ENCODE measurements at regions not wholly inside any gene's neighbourhood (a gene's known extent, or its start where the extent isn't known, plus 50 kb on each side); places are given as distances from the start of the nearest gene placed in this dataset.

DNA sequence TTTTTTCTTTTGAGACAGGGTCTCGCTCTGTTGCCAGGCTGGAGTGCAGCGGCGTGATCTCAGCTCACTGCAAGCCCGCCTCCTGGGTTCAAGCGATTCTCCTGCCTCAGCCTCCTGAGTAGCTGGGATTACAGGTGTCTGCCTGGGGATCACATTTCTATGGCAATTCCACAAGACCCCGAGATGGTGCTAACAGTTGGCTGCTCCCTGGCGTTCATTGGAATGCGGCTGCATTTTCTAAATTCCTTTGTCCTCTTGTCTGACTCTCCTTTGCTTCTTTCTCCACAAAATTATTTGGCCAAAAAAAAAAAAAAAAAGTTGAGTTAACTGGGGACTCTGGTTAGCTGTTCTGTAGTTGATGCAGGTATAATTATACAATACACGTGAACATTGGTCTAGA lies 176.4 kb downstream of the ETS2 start:
- TF ChIP-seq, protein P1, sequence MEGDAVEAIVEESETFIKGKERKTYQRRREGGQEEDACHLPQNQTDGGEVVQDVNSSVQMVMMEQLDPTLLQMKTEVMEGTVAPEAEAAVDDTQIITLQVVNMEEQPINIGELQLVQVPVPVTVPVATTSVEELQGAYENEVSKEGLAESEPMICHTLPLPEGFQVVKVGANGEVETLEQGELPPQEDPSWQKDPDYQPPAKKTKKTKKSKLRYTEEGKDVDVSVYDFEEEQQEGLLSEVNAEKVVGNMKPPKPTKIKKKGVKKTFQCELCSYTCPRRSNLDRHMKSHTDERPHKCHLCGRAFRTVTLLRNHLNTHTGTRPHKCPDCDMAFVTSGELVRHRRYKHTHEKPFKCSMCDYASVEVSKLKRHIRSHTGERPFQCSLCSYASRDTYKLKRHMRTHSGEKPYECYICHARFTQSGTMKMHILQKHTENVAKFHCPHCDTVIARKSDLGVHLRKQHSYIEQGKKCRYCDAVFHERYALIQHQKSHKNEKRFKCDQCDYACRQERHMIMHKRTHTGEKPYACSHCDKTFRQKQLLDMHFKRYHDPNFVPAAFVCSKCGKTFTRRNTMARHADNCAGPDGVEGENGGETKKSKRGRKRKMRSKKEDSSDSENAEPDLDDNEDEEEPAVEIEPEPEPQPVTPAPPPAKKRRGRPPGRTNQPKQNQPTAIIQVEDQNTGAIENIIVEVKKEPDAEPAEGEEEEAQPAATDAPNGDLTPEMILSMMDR (IDR thresholded peaks at IDR 0.05; ENCODE audit: insufficient read depth, low read length) = no peak
- TF ChIP-seq POLR2AphosphoS5 (IDR thresholded peaks at IDR 0.05; ENCODE audit: low read depth) = no peak

All from HL-60 (cell line).